ENCODE measurements at regions not wholly inside any gene's neighbourhood (a gene's known extent, or its start where the extent isn't known, plus 50 kb on each side); places are given as distances from the start of the nearest gene placed in this dataset.

DNA sequence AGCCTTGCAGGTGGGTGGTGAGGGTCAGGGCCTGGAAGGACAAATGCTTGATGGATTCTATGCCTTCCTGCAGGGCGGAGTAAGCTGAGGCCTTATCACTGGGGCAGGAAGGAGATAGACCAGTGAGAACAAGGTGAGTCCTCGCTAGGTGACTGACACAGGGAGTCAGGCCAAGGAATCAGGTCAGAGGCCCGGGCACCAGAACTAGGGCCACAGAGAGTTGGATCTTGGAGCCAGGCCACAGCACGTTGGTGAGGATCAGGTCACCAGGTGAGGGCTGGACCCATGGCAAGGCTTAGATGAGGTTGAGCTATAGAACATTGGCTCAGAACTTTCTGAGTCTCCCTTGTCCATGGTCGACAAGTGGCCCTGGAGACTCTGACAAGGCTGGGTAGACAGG, 328.2 kb downstream of the FOXO1 start:
- no peaks in the 10 kb centered on the region for H3K9me3 ChIP-seq (ENCODE audit: control insufficient read depth, low read depth, low read length)
- H3K9me1 ChIP-seq (ENCODE audit: control insufficient read depth, extremely low read depth, insufficient read depth, low read length) = no peaks in the 10 kb centered on the region
- H3K27me3 ChIP-seq (ENCODE audit: control insufficient read depth, extremely low read depth, insufficient read depth, low read length) = no peaks in the 10 kb centered on the region
- no peak overlapping the region for H3K4me2 ChIP-seq (ENCODE audit: control insufficient read depth, extremely low read depth, insufficient read depth, low read depth, low read length)
- H3K4me1 ChIP-seq (ENCODE audit: control insufficient read depth, extremely low read depth, insufficient read depth, low read length) = peaks cover 6% of the 10 kb centered on the region
- no peaks in the 10 kb centered on the region for H3K36me3 ChIP-seq (ENCODE audit: control insufficient read depth in 2 of 2, extremely low read depth in 1 of 2, insufficient read depth in 2 of 2, low read length in 2 of 2)
- DNase-seq (ENCODE audit: low read depth, low spot score) (no peak), FAIRE-seq (no peak)
- TF ChIP-seq EZH2 (IDR thresholded peaks at IDR 0.05; ENCODE audit: low read length) = no peak
- TF ChIP-seq CTCF (optimal IDR thresholded peaks at IDR 0.05 in 1 of 3, IDR thresholded peaks at IDR 0.05 in 1 of 3, conservative IDR thresholded peaks at IDR 0.05 in 1 of 3; ENCODE audit: extremely low read depth in 1 of 3, insufficient read depth in 2 of 3, low read length in 3 of 3) = no peak
- no peak overlapping the region for H2AFZ ChIP-seq (ENCODE audit: control insufficient read depth, low read length)
- no peaks in the 10 kb centered on the region for H4K20me1 ChIP-seq (ENCODE audit: control insufficient read depth, extremely low read depth, insufficient read depth, low read length)
- no peak overlapping the region for H3K4me3 ChIP-seq (ENCODE audit: control insufficient read depth in 2 of 3, extremely low read depth in 1 of 3, insufficient read depth in 2 of 3, low read depth in 1 of 3, low read length in 3 of 3)
- H3K27ac ChIP-seq (ENCODE audit: control insufficient read depth, insufficient read depth, low read length) = no peak overlapping the region
- H3K79me2 ChIP-seq (ENCODE audit: control insufficient read depth, insufficient read depth, low read length) = no peaks in the 10 kb centered on the region
- dilution Hi-C loops (cut with MboI; ENCODE audit: extremely low pct_ligation_motif_present, low sequenced_read_pairs) = no loop called here
- H3K9ac ChIP-seq (ENCODE audit: control insufficient read depth, extremely low read depth, insufficient read depth, low read length) = no peak overlapping the region

- Histone ChIP-seq H4K20me1 (ENCODE audit: control insufficient read depth, extremely low read depth, insufficient read depth, low read length) (no peaks in the 10 kb centered on the region), H3K36me3 (ENCODE audit: control insufficient read depth in 2 of 2, extremely low read depth in 1 of 2, insufficient read depth in 2 of 2, low read length in 2 of 2) (no peaks in the 10 kb centered on the region), H3K79me2 (ENCODE audit: control insufficient read depth, insufficient read depth, low read length) (no peaks in the 10 kb centered on the region), H3K27me3 (ENCODE audit: control insufficient read depth, extremely low read depth, insufficient read depth, low read length) (no peaks in the 10 kb centered on the region), H3K27ac (ENCODE audit: control insufficient read depth, insufficient read depth, low read length) (no peak overlapping the region), H3K4me3 (ENCODE audit: control insufficient read depth in 2 of 3, extremely low read depth in 1 of 3, insufficient read depth in 2 of 3, low read depth in 1 of 3, low read length in 3 of 3) (no peak overlapping the region), H3K4me1 (ENCODE audit: control insufficient read depth, extremely low read depth, insufficient read depth, low read length) (no peaks in the 10 kb centered on the region), H3K9me1 (ENCODE audit: control insufficient read depth, extremely low read depth, insufficient read depth, low read length) (no peaks in the 10 kb centered on the region), H3K9ac (ENCODE audit: control insufficient read depth, extremely low read depth, insufficient read depth, low read length) (no peak overlapping the region), H3K9me3 (ENCODE audit: control insufficient read depth, low read depth, low read length) (no peaks in the 10 kb centered on the region), H3K4me2 (ENCODE audit: control insufficient read depth, extremely low read depth, insufficient read depth, low read depth, low read length) (no peak overlapping the region), H2AFZ (ENCODE audit: control insufficient read depth, low read length) (no peak overlapping the region)
- no peak for TF ChIP-seq EZH2 (IDR thresholded peaks at IDR 0.05; ENCODE audit: low read length)
- peak in 2 of 3 experiments; percentile 26 to 47 for TF ChIP-seq CTCF (optimal IDR thresholded peaks at IDR 0.05 in 1 of 3, IDR thresholded peaks at IDR 0.05 in 1 of 3, conservative IDR thresholded peaks at IDR 0.05 in 1 of 3; ENCODE audit: extremely low read depth in 1 of 3, insufficient read depth in 2 of 3, low read length in 3 of 3)
- dilution Hi-C loops (cut with MboI; ENCODE audit: extremely low pct_ligation_motif_present, low sequenced_read_pairs) = no loop called here
- FAIRE-seq (no peak), DNase-seq (ENCODE audit: low read depth, low spot score) (no peak)
These were observed 325.9 kb downstream of the FOXO1 start for GRCh38 chr13:40340368-40341095.

All from keratinocyte (primary cell).